Naive thymus-derived CD4-positive, alpha-beta T cell (primary cell): ENCODE measurements at regions not wholly inside any gene's neighbourhood (a gene's known extent, or its start where the extent isn't known, plus 50 kb on each side); places are given as distances from the start of the nearest gene placed in this dataset.

Experiments used
- ATAC-seq: fragments of 150-1000 bp; cut with Tn5 transposase; 2 replicates; pipeline ENCODE4 v1.10.0; 2021; ENCODE audit warnings: mild to moderate bottlenecking, moderate library complexity
- CTCF ChIA-PET: fragments of 350-600 bp; sonication (Branson Sonifier 250); formaldehyde crosslinking; loops from one replicate; lab custom pipeline; 2021; ENCODE audit warnings: antibody characterized with exemption; lab: Charles Lee
- POLR2A ChIA-PET: fragments of 350-600 bp; sonication (Branson Sonifier 250); formaldehyde crosslinking; loops from one replicate; lab custom pipeline; 2021; ENCODE audit warnings: antibody characterized with exemption, inconsistent platforms; lab: Charles Lee
- DNase-seq, 9 donors: peaks; one replicate each; pipeline versions ENCODE4 v3.0.0 to v3.0.0-alpha.2; 2020 to 2022; ENCODE audit warnings: mixed read lengths in 1 of 9
- H3K27ac ChIP-seq: one replicate; pipeline ENCODE4 v1.7.0; 2013; ENCODE audit warnings: mild to moderate bottlenecking, low read depth, low read length, moderate library complexity
- H3K27me3 ChIP-seq, 2 donors: one replicate each; pipeline ENCODE4 v1.7.0; 2013; ENCODE audit warnings: low read length in 2 of 2, mild to moderate bottlenecking in 2 of 2, moderate library complexity in 2 of 2; ENCODE audit not compliant: control insufficient read depth in 2 of 2, insufficient read depth in 2 of 2
- H3K36me3 ChIP-seq, 3 experiments: 1 replicate in 2 of 3; 2 replicates in 1 of 3; pipeline ENCODE4 v1.7.0; 2013; ENCODE audit warnings: low read length in 3 of 3, mild to moderate bottlenecking in 3 of 3, moderate library complexity in 1 of 3; ENCODE audit not compliant: insufficient read depth in 3 of 3, control insufficient read depth in 2 of 3
- H3K4me1 ChIP-seq, 2 donors: one replicate each; pipeline ENCODE4 v1.7.0; 2013; ENCODE audit warnings: low read length in 2 of 2, mild to moderate bottlenecking in 2 of 2, moderate library complexity in 1 of 2; ENCODE audit not compliant: control insufficient read depth in 2 of 2, insufficient read depth in 2 of 2
- H3K4me3 ChIP-seq: 2 replicates; pipeline ENCODE4 v1.7.0; 2013; ENCODE audit warnings: mild to moderate bottlenecking, low read length
- H3K9me3 ChIP-seq, 3 experiments: 1 replicate in 2 of 3; 2 replicates in 1 of 3; pipeline ENCODE4 v1.7.0; 2013; ENCODE audit warnings: low read length in 3 of 3; ENCODE audit not compliant: control insufficient read depth in 2 of 3
- H3K27ac Mint-ChIP-seq, 9 donors: one replicate each; pipeline ENCODE4 v1.8.0; 2020 to 2022; ENCODE audit warnings: mixed read lengths in 9 of 9, mild to moderate bottlenecking in 8 of 9, moderate library complexity in 5 of 9, inconsistent platforms in 2 of 9
- H3K27me3 Mint-ChIP-seq, 5 donors: one replicate each; pipeline ENCODE4 v1.8.0; 2021 to 2022; ENCODE audit warnings: mixed read lengths in 5 of 5, mild to moderate bottlenecking in 1 of 5
- H3K36me3 Mint-ChIP-seq, 5 donors: one replicate each; pipeline ENCODE4 v1.8.0; 2020 to 2022; ENCODE audit warnings: mixed read lengths in 5 of 5, mild to moderate bottlenecking in 3 of 5, inconsistent platforms in 1 of 5
- H3K4me1 Mint-ChIP-seq, 7 donors: one replicate each; pipeline ENCODE4 v1.8.0; 2020 to 2022; ENCODE audit warnings: mixed read lengths in 7 of 7, mild to moderate bottlenecking in 3 of 7, inconsistent platforms in 1 of 7
- H3K4me3 Mint-ChIP-seq, 10 donors: one replicate each; pipeline ENCODE4 v1.8.0; 2020 to 2022; ENCODE audit warnings: mild to moderate bottlenecking in 10 of 10, mixed read lengths in 10 of 10, moderate library complexity in 6 of 10, inconsistent platforms in 2 of 10
- H3K9me3 Mint-ChIP-seq, 11 donors: one replicate each; pipeline ENCODE4 v1.8.0; 2020 to 2022; ENCODE audit warnings: mixed read lengths in 11 of 11, mild to moderate bottlenecking in 4 of 11, inconsistent platforms in 1 of 11, moderate library complexity in 1 of 11
- intact Hi-C, 2 donors: fragments of 100-400 bp; cut with micrococcal nuclease; formaldehyde crosslinking; loops; one replicate each; pipeline ENCODE4 v1.15.1; 2023

DNA sequence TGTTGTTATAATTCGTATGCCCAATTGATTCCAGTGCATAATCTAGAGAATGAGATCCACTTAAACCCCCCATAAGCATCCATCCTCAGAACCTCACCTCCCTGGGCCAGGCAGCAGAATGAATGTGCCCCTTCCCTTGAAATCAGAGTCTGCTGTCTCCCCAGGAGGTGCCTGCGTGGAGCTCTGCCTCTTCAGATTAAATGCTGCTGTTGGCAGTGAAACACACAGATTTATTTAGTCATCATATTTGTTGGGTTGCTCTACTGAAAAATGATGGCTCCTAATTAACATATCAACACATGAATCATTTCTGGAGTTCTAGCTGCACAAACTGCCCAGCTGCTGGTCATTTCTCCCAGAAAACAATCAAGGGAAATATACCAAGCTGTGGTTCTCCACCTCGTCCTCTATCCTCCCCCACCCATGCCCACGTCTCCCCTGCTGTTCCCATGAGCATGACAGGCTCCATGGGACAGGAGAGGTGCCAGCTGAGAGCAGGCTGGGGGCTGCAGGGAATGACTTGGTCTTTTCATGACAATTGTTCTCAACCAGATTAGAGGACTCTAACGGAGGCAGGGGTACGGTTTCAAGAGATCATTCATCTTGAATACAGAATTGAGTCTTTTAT is 633.1 kb downstream of the CDH26 start:
- Histone ChIP-seq H3K27ac (no peak overlapping the region), H3K9me3 (no peaks in the 10 kb centered on the region), H3K27me3 (no peaks in the 10 kb centered on the region), H3K4me3 (no peak overlapping the region), H3K36me3 (no peaks in the 10 kb centered on the region), H3K4me1 (no peaks in the 10 kb centered on the region)
- no peak for ATAC-seq
- no peaks in the 10 kb centered on the region for H3K36me3 Mint-ChIP-seq
- ChIA-PET CTCF (no interaction called here), POLR2A (no interaction called here)
- no peak overlapping the region for H3K27ac Mint-ChIP-seq
- H3K4me1 Mint-ChIP-seq: no peaks in the 10 kb centered on the region
- H3K27me3 Mint-ChIP-seq: peaks cover 0 to 23% (median 11%) of the 10 kb centered on the region in 5 donors
- peaks cover 0 to 2% (median 0%) of the 10 kb centered on the region in 11 donors for H3K9me3 Mint-ChIP-seq
- no peak for DNase-seq
- intact Hi-C loops: no loop called here
- no peak overlapping the region for H3K4me3 Mint-ChIP-seq

GRCh38 chr20:60598528-60598927 is 640.3 kb downstream of the CDH26 start:
- intact Hi-C loops: no loop called here
- ATAC-seq: no peak

DNA sequence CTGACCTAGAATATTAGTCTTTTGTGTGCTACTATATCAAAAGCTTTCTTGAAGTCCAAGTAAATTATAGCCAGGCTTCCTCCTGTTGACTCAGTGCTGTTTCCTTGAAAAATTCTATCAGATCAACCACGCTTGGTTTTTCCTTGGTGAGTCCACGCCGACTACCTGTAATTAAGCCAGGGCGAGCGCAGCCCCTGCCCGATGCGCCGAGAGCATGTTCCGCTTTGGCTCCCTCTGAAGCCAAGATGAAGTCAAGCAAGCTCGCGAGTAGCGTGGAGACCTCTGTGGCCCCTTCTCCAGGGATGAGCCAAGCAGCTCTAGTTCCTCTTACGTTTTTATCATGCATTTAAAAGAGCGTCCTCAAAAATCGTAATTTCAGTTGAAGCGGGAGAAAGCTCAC is 641.2 kb downstream of the CDH26 start:
- no peak overlapping the region for H3K4me3 ChIP-seq
- DNase-seq (no peak), ATAC-seq (no peak)
- POLR2A ChIA-PET: no interaction called here
- H3K9me3 ChIP-seq: no peaks in the 10 kb centered on the region
- H3K27ac ChIP-seq: no peak overlapping the region
- CTCF ChIA-PET: no interaction called here
- H3K4me3 Mint-ChIP-seq: no peak overlapping the region
- H3K4me1 Mint-ChIP-seq: no peaks in the 10 kb centered on the region
- no peaks in the 10 kb centered on the region for H3K4me1 ChIP-seq
- peaks cover 0 to 6% (median 0%) of the 10 kb centered on the region in 5 donors for H3K27me3 Mint-ChIP-seq
- no peak overlapping the region for H3K27ac Mint-ChIP-seq
- no peaks in the 10 kb centered on the region for H3K36me3 Mint-ChIP-seq
- no peaks in the 10 kb centered on the region for H3K27me3 ChIP-seq
- peaks cover 0 to 9% (median 2%) of the 10 kb centered on the region in 11 donors for H3K9me3 Mint-ChIP-seq
- intact Hi-C loops: no loop called here
- no peaks in the 10 kb centered on the region for H3K36me3 ChIP-seq

More at GRCh38 chr20:60598528-60598927, 640.3 kb downstream of the CDH26 start:
- Histone ChIP-seq H3K4me3 (no peak overlapping the region), H3K9me3 (no peaks in the 10 kb centered on the region), H3K36me3 (no peaks in the 10 kb centered on the region), H3K27ac (no peak overlapping the region), H3K27me3 (no peaks in the 10 kb centered on the region), H3K4me1 (no peaks in the 10 kb centered on the region)
- H3K4me3 Mint-ChIP-seq: no peak overlapping the region
- no peak overlapping the region for H3K27ac Mint-ChIP-seq
- H3K36me3 Mint-ChIP-seq: no peaks in the 10 kb centered on the region
- no peaks in the 10 kb centered on the region for H3K4me1 Mint-ChIP-seq
- ChIA-PET CTCF (no interaction called here), POLR2A (no interaction called here)
- peaks cover 0 to 9% (median 2%) of the 10 kb centered on the region in 11 donors for H3K9me3 Mint-ChIP-seq
- peaks cover 0 to 6% (median 0%) of the 10 kb centered on the region in 5 donors for H3K27me3 Mint-ChIP-seq
- DNase-seq: no peak

DNA sequence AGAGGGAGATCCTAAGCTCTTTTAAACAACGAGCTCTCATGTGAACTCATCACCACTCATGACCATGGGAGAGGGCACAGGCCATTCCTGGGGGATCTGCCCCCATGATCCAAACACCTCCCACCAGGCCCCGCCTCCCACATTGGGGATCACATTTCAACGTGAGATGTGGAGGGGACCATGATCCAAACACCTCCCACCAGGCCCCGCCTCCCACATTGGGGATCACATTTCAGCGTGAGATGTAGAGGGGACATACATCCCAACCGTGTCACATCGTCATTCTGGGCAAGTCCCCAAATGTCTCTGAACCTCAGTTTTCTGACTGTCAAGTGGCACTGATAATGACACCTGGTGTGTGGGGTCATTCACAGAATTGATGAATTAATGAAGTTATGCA is 641.8 kb downstream of the CDH26 start:
- H3K4me3 ChIP-seq: no peak overlapping the region
- Mint-ChIP-seq H3K4me3 (no peak overlapping the region), H3K4me1 (no peaks in the 10 kb centered on the region), H3K36me3 (no peaks in the 10 kb centered on the region), H3K27me3 (peaks cover 0 to 7% (median 0%) of the 10 kb centered on the region in 5 donors), H3K27ac (no peak overlapping the region), H3K9me3 (peaks cover 0 to 9% (median 2%) of the 10 kb centered on the region in 11 donors)
- DNase-seq (no peak), ATAC-seq (no peak)
- ChIA-PET CTCF (no interaction called here), POLR2A (no interaction called here)
- H3K9me3 ChIP-seq: no peaks in the 10 kb centered on the region
- H3K4me1 ChIP-seq: no peaks in the 10 kb centered on the region
- no peaks in the 10 kb centered on the region for H3K27me3 ChIP-seq
- H3K27ac ChIP-seq: no peak overlapping the region
- intact Hi-C loops: no loop called here
- H3K36me3 ChIP-seq: no peaks in the 10 kb centered on the region

- H3K27me3 ChIP-seq: no peaks in the 10 kb centered on the region
- Mint-ChIP-seq H3K36me3 (no peaks in the 10 kb centered on the region), H3K9me3 (peaks cover 0 to 5% (median 0%) of the 10 kb centered on the region in 11 donors), H3K4me3 (no peak overlapping the region), H3K4me1 (no peaks in the 10 kb centered on the region), H3K27ac (no peak overlapping the region), H3K27me3 (peaks cover 0 to 26% (median 21%) of the 10 kb centered on the region in 5 donors)
- DNase-seq: no peak
- ATAC-seq: no peak
- H3K27ac ChIP-seq: no peak overlapping the region
- no peaks in the 10 kb centered on the region for H3K9me3 ChIP-seq
- no peaks in the 10 kb centered on the region for H3K36me3 ChIP-seq
- intact Hi-C loops: no loop called here
- POLR2A ChIA-PET: no interaction called here
- H3K4me3 ChIP-seq: no peak overlapping the region
- CTCF ChIA-PET: no interaction called here
- H3K4me1 ChIP-seq: no peaks in the 10 kb centered on the region
These were observed 628.0 kb upstream of the CDH4 start for GRCh38 chr20:60624066-60624465.

- no peak for ATAC-seq
- Histone ChIP-seq H3K4me1 (no peaks in the 10 kb centered on the region), H3K27ac (no peak overlapping the region), H3K27me3 (no peaks in the 10 kb centered on the region), H3K4me3 (no peak overlapping the region), H3K36me3 (no peaks in the 10 kb centered on the region), H3K9me3 (no peaks in the 10 kb centered on the region)
- peaks cover 0 to 9% (median 5%) of the 10 kb centered on the region in 5 donors for H3K27me3 Mint-ChIP-seq
- DNase-seq: no peak
- no peak overlapping the region for H3K27ac Mint-ChIP-seq
- H3K36me3 Mint-ChIP-seq: no peaks in the 10 kb centered on the region
- no peaks in the 10 kb centered on the region for H3K9me3 Mint-ChIP-seq
- ChIA-PET POLR2A (no interaction called here), CTCF (no interaction called here)
- peaks cover 0 to 1% (median 0%) of the 10 kb centered on the region in 7 donors for H3K4me1 Mint-ChIP-seq
- intact Hi-C loops: no loop called here
- no peak overlapping the region for H3K4me3 Mint-ChIP-seq
These were observed 624.1 kb upstream of the CDH4 start for GRCh38 chr20:60627751-60628565.
